C4-2B (cell line): ENCODE measurements at regions not wholly inside any gene's neighbourhood (a gene's known extent, or its start where the extent isn't known, plus 50 kb on each side); places are given as distances from the start of the nearest gene placed in this dataset.

Experiments used
- H3K27ac ChIP-seq: fragments of 450-650 bp; 2 replicates; pipeline ENCODE4 v1.5.1; 2017
- ZFX ChIP-seq: fragments of 450-650 bp; IDR thresholded peaks from 2 replicates; pipeline ENCODE4 v1.6.1; 2017
- TF ChIP-seq, protein P1 (sequence below): fragments of 450-650 bp; conservative IDR thresholded peaks from 2 replicates; pipeline ENCODE4 v1.5.1; 2017; ENCODE audit warnings: mild to moderate bottlenecking

DNA sequence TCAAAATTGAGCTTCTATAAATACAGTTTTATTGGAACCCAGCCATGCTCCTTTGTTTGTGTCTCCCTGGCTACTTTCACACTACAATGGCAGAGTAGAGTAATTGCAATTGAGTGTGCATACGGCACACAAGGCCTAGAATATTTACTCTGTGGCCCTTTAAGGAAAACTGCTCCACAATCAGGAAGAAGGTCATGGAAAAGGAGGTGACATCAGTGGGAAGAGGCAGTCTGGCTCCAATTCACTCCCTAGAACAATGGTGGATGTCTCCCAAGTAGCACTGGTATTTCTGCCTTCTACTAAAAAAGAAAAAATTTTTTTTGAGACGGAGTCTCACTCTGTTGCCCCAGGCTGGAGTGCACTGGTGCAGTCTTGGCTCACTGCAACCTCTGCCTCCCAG, 51.3 kb downstream of the KRTAP19-8 start:
- TF ChIP-seq, protein P1, sequence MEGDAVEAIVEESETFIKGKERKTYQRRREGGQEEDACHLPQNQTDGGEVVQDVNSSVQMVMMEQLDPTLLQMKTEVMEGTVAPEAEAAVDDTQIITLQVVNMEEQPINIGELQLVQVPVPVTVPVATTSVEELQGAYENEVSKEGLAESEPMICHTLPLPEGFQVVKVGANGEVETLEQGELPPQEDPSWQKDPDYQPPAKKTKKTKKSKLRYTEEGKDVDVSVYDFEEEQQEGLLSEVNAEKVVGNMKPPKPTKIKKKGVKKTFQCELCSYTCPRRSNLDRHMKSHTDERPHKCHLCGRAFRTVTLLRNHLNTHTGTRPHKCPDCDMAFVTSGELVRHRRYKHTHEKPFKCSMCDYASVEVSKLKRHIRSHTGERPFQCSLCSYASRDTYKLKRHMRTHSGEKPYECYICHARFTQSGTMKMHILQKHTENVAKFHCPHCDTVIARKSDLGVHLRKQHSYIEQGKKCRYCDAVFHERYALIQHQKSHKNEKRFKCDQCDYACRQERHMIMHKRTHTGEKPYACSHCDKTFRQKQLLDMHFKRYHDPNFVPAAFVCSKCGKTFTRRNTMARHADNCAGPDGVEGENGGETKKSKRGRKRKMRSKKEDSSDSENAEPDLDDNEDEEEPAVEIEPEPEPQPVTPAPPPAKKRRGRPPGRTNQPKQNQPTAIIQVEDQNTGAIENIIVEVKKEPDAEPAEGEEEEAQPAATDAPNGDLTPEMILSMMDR = no peak
- H3K27ac ChIP-seq = no peak overlapping the region

DNA sequence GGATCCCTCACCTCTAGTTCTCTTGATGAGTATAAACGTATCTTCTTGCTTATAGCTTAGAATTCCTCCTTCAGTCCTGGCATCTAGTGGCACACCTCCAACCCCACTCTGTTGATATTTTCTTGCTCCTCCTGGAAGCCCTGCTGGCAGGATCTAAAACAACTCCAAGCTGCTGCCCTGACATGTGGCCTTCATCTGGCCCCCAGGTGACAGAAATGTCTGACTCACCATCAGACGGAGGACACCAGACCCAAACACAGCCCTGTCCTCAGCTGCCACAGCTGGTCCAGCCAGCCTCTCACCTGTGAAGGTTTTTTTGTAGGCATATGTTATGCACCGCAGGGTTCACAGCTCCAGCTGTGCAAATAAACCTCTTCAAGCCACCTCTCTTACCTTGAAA, 53.4 kb downstream of the KRTAP19-8 start:
- TF ChIP-seq, protein P1 = no peak
- no peak for TF ChIP-seq ZFX
- no peak overlapping the region for H3K27ac ChIP-seq

DNA sequence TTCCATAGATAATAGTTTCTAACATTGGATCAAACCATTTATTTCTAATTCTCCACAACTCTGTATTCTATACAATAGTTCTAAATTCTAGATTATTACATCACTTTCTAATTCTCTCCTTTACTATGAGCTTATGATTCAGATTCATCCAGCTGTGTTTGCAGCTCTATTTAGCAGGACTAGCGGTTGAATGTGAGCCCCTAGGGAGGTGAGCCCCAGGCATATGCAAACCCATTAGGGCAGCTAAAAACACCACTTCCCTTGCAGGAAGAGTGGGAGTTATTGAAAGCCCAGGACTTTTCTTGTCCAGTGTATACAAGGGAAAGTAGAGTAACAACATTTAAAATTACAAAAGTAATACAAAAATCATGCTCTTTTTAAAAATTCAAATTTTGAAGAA, 56.9 kb downstream of the KRTAP19-8 start:
- H3K27ac ChIP-seq = no peak overlapping the region
- no peak for TF ChIP-seq ZFX
- TF ChIP-seq, protein P1 = no peak

DNA sequence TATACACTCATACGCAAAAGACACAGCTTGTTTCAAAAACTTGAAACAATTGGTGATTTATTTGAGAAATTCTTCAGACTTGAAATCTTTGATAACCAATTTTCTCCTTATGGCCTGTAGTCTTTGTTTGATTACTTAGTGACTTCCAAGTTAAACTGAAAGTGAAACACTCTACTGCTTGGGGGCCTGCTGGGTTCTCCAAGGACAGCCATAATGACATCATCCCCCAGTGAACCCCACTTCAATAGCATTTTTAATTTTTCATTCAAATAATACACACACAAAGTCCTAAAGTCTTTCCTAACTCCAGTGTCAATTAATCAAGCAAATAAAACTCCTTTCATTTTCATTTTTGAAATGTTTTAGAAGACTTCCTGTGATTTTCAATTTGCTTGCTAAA, 59.2 kb downstream of the KRTAP19-8 start:
- TF ChIP-seq, protein P1 = no peak
- TF ChIP-seq ZFX = no peak
- no peak overlapping the region for H3K27ac ChIP-seq

DNA sequence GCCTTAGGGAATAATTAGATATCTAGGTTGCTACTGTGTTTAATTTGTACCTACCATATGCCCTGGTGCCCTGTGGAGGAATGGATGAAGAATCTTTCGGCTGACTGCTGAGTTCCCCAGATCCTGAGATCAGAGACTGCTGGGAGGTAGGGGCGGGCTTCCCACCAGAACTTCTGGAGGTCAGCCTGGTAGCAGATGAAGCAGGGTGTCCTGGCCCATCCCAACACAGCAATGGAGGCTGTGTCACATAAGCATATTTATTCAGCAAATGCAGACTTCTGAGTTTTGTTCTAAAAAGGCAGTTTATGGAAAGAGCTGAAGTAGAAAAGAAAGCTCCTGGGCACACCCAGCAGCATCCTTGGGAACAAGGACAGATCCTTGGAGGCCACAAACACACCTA, 74.0 kb downstream of the KRTAP19-8 start:
- no peak overlapping the region for H3K27ac ChIP-seq
- TF ChIP-seq, protein P1 = no peak

DNA sequence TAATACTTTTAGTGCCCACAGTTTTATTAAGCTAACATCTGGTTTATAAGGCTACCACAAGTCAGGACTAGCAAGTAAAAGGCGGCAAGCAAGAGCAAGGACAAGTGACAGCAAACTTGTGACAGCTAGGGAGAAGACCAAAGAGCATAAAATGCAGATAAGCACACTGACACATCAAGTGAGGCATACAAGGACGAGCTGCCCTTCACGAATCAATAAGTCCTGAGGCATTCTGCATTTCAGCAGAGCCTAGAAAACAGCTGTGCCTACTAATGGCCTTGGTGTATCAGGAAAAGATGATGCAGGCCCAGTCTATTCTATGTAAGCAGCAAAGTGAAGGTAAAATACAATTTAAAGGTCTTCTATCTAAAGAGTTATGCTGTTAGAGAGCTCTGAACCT, 74.8 kb downstream of the KRTAP19-8 start:
- TF ChIP-seq ZFX = no peak
- TF ChIP-seq, protein P1 = no peak
- H3K27ac ChIP-seq = no peak overlapping the region

DNA sequence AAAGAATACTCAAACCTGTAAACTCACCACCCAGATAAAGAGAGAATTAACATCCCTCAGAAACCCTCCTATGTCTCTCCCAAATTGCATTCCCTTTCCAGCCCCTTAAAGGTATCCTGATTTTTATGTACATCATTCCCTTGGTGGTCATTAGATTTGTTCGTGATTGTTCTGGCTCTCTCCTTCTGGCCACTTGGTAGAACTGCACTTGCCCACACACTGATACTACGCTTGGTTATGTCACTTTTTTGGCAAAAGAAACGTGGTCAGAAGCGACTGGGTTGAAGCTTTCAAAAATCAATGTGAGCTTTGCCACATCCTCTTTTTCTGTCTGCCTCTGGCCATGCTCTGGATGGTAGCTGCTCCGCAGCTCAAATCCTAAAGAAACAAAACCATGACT, 76.3 kb downstream of the KRTAP19-8 start:
- TF ChIP-seq, protein P1 = peak; percentile 37
- no peak for TF ChIP-seq ZFX

More for the DNA sequence above, 76.3 kb downstream of the KRTAP19-8 start:
- H3K27ac ChIP-seq = no peak overlapping the region
